Lower leg skin (tissue), 4 donors: ENCODE measurements at regions not wholly inside any gene's neighbourhood (a gene's known extent, or its start where the extent isn't known, plus 50 kb on each side); places are given as distances from the start of the nearest gene placed in this dataset.

Source experiments
- DNase-seq, 2 donors: peaks; one replicate each; pipeline ENCODE4 v3.0.0-alpha.2; 2019; ENCODE audit warnings: low spot score in 2 of 2
- H3K4me3 ChIP-seq: fragments of 200-600 bp; sonication (generic); 2 replicates; pipeline ENCODE4 v1.5.1; 2017; ENCODE audit warnings: mild to moderate bottlenecking, low read depth; ENCODE audit not compliant: poor library complexity, severe bottlenecking
- CTCF ChIP-seq, 3 donors: fragments of 450-650 bp; IDR thresholded peaks; one replicate each; pipeline ENCODE4 v1.5.1; 2016; ENCODE audit warnings: antibody characterized with exemption in 3 of 3, mild to moderate bottlenecking in 3 of 3, moderate library complexity in 2 of 3
- POLR2A ChIP-seq, 2 donors: fragments of 450-650 bp; IDR thresholded peaks; one replicate each; pipeline ENCODE4 v1.6.1; 2016 to 2017; ENCODE audit warnings: antibody characterized with exemption in 2 of 2, mild to moderate bottlenecking in 1 of 2, moderate library complexity in 1 of 2
- WGBS, 2 donors: methylation state at CpG; one replicate each; pipeline ENCODE4 v1.1.5; 2018; 5-methylcytosine and 5-hydroxymethylcytosine counted together
- intact Hi-C: fragments of 100-400 bp; cut with DNase I; formaldehyde crosslinking; loops from one replicate; pipeline ENCODE4 v1.15.0; 2023; ENCODE audit warnings: low total_unique reads

DNA sequence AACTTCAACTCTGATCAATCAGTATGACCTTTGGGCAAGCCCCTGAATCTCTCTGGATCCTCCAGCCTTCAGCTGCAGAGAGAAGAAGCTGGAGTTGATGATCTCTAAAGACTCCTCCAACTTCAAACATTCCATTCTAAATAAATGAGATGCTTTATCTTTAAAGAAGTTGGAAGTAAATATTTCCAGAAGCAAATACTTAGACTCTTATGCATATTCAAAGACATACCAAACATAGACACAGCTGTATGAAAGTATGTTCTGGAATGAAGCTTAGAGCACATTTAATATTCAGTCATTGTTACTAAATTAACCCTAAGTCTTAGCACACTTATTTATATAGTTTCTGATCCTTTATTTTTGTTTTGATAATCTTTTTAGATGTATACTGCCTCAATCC lies 77.6 kb upstream of the ACP3 start:
- no peak overlapping the region for H3K4me3 ChIP-seq
- intact Hi-C loops, result no loop called here
- DNase-seq, result no peak
- TF ChIP-seq CTCF (IDR thresholded peaks at IDR 0.05), result no peak
- TF ChIP-seq POLR2A (IDR thresholded peaks at IDR 0.05), result no peak

- TF ChIP-seq CTCF (IDR thresholded peaks at IDR 0.05) (no peak), POLR2A (IDR thresholded peaks at IDR 0.05) (no peak)
- DNase-seq, result no peak
- WGBS, 2 donors, result 50 to 66% methylated on average over 3 of the region's 3 CpGs
- intact Hi-C loops, result no loop called here
- no peak overlapping the region for H3K4me3 ChIP-seq
These were observed 75.3 kb upstream of the ACP3 start for GRCh38 chr3:132241776-132242514.

DNA sequence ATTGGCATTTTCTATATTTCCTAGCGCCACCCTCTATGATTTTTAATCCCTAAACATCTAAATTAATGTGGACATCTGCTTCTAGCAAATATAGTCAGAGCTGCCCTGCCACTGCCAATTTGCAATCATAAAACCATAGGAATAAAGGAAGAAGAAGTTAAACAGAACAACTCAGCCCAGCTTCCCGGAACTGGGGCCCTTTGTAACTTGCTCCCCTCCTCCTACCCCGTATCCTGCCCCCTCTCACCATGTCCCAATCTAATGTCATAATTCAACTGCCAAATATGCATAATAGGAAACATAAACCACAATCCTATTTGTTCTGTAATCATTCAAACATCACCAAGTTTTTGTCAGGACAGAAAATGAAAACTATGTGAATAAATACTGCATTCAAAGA lies 74.4 kb upstream of the ACP3 start:
- no peak overlapping the region for H3K4me3 ChIP-seq
- DNase-seq, result no peak
- no peak for TF ChIP-seq POLR2A (IDR thresholded peaks at IDR 0.05)
- TF ChIP-seq CTCF (IDR thresholded peaks at IDR 0.05), result no peak
- intact Hi-C loops, result no loop called here
- 55 to 60% methylated on average over 3 of the region's 3 CpGs for WGBS, 2 donors

GRCh38 chr3:132245552-132246142 lies 71.6 kb upstream of the ACP3 start:
- intact Hi-C loops, result loop anchor here (5.0 kb wide), 1 partner anchor 102 kb away; no protein-coding TSS in a partner anchor
- TF ChIP-seq CTCF (IDR thresholded peaks at IDR 0.05), result no peak
- no peak for TF ChIP-seq POLR2A (IDR thresholded peaks at IDR 0.05)
- WGBS, 2 donors, result 27 to 34% methylated on average over 3 of the region's 3 CpGs
- no peak for DNase-seq
- H3K4me3 ChIP-seq, result no peak overlapping the region

- intact Hi-C loops, result loop anchor here (5.0 kb wide), 1 partner anchor 101 kb away; no protein-coding TSS in a partner anchor
- WGBS, 2 donors, result 70 to 79% methylated on average over 3 of the region's 3 CpGs
These were observed 71.0 kb upstream of the ACP3 start for GRCh38 chr3:132246212-132246611.

More at GRCh38 chr3:132246212-132246611, 71.0 kb upstream of the ACP3 start:
- H3K4me3 ChIP-seq, result no peak overlapping the region
- no peak for DNase-seq
- no peak for TF ChIP-seq CTCF (IDR thresholded peaks at IDR 0.05)
- TF ChIP-seq POLR2A (IDR thresholded peaks at IDR 0.05), result no peak
